ENCODE measurements at regions not wholly inside any gene's neighbourhood (a gene's known extent, or its start where the extent isn't known, plus 50 kb on each side); places are given as distances from the start of the nearest gene placed in this dataset.
"Not testable (repeated sequence)": the region's sequence is repeated elsewhere in the genome, so short reads cannot be mapped to it uniquely, and the experiment has no call there.

DNA sequence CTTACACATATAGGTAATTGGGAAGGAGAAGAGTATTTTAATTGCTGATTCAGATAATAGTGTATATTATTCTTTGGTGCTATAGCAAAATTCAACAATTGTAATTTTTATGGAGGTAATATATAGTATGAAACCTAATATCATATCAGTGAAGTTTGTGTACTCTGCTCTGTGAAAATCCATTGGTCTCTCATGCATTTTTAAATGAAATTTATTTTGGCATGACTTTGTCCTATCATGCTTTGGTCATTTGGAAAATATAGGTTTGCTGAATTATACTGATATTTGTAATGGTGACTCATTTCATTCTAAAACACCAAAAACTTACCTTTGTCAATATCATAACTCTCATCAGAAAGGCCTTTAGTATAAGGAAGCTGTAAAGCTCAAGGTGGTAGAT, 962.0 kb upstream of the NOVA1 start:
- FAIRE-seq (no peak), DNase-seq (ENCODE audit: insufficient read length, low spot score) (no peak)
- TF ChIP-seq POLR2A (IDR thresholded peaks at IDR 0.05; ENCODE audit: low read depth, low read length) = no peak

DNA sequence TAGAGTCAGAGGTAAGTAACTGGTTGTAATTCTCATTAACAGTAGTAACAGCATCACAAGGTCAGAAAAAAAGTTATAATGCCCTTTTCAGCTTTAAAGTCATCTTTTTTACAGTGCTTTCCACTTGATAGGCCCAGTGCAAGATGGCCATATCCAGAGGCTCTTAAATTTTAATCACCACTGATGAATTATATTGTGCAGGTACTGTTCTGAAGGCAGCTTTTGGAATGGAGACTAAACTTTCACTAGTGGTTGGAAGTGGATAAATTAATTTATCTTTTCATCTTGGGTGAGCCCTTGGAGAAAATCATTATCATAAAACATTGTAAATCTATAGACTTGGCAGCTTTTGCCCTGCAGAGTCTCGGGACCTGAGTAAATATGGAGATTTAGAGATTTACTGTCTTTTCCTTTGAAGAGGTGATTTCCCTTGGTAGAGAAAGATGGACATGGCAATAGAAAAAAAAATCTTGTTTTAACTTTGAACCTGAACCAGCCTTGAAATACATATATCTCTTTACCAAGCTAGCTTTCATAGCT, 969.1 kb upstream of the NOVA1 start:
- TF ChIP-seq POLR2A (IDR thresholded peaks at IDR 0.05; ENCODE audit: low read depth, low read length) = no peak
- FAIRE-seq = no peak
- no peak for DNase-seq (ENCODE audit: insufficient read length, low spot score)

DNA sequence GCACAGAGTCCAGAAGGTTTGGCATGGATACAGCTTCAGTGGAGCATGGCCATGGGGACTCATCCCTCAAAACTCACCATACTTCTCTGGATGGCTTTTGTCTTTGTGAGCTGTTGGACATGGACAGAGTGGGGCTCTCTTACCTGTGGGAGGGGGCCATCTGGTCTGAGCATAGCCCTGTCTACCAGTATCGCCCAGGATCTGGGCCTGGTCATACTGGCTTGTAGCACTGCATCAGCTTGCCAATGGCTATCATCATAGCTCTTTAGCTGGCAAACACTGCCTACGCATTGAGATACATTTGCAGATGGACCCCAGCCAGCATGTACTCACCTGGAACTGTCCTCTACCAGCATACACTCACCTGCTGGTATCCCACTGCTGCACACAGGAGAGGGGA, 975.2 kb upstream of the NOVA1 start:
- no peak for DNase-seq (ENCODE audit: insufficient read length, low spot score)
- FAIRE-seq = no peak
- TF ChIP-seq POLR2A (IDR thresholded peaks at IDR 0.05; ENCODE audit: low read depth, low read length) = no peak

DNA sequence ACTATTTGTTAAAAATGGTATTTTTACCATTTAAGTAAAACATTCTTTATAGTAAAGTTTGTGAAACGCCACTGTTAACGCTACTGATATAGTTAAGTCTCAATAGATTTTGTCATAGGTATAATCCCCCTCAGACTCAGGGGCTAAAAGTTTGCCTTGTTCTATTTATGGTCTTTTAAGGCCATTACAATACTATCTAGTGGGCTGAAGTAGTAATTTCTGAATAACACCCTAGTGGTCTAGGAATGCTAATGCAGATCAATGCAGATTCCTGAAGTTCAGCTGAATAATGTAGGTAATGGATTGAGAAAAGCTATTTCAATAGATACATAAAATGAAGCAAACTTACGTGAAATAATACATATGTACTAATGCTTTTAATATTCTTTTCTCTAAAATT, 989.3 kb upstream of the NOVA1 start:
- FAIRE-seq (no peak), DNase-seq (ENCODE audit: insufficient read length, low spot score) (no peak)

DNA sequence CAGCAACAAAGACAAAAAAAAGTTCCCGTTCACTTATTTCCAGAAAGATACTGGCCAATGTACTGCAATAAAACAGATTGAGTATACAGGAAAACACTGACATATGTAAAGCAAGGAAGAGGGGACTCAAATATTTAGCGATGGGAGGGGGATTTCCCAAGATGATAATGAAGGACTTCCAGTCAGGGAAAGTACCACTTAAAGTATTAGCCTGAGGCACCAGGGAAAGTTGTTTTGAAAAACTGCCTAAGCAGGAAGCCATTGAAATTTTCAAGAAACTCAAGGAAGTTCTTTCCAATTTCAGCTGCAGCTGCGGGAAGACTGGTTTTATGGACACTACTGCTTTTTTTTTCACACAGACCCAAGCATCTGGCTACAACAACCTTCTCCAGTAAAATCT, 1007.4 kb upstream of the NOVA1 start:
- TF ChIP-seq POLR2A (IDR thresholded peaks at IDR 0.05; ENCODE audit: low read depth, low read length) = no peak
- no peak for FAIRE-seq
- no peak for DNase-seq (ENCODE audit: insufficient read length, low spot score)

More for the DNA sequence above, 989.3 kb upstream of the NOVA1 start:
- TF ChIP-seq POLR2A (IDR thresholded peaks at IDR 0.05; ENCODE audit: low read depth, low read length) = no peak

DNA sequence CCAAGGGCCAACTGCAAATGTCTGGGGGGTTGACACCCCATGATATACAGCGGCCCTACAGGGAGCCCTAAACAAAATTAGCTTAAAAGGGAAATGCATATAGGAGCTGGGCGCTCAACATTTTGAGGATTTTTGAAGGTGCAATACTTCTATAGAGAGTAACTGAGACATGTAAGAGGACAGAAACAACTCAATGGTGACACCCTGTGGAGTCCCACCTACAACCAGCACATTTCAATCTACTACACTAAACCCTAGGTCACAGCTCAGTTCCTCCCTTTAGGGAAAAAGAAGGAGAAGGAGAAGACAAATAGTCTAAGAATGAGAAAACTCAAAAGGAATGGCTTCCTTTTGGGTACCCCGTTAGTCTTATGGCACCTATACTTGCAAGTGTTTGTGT, 1010.5 kb upstream of the NOVA1 start:
- no peak for FAIRE-seq
- no peak for TF ChIP-seq POLR2A (IDR thresholded peaks at IDR 0.05; ENCODE audit: low read depth, low read length)

DNA sequence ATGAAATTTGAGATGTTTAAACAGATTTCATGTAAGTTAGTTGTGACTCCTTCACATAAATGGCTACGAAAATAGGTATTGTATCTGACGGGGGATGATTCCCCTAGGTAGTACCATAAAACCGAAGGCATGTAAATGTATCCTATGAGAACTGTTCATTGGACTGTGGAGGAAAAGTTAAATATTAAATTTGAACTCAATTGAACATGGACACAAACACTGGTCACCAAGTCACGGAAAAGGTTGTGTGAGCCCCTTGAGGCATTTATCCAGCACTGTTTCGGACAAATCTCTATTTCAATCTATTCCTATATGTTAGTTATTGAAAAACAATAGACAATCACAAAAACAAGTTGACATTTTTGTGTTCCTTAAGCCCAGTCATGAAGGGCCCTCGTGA, 1014.3 kb upstream of the NOVA1 start:
- FAIRE-seq (no peak), DNase-seq (ENCODE audit: insufficient read length, low spot score) (no peak)
- no peak for TF ChIP-seq POLR2A (IDR thresholded peaks at IDR 0.05; ENCODE audit: low read depth, low read length)

More for the DNA sequence above, 1010.5 kb upstream of the NOVA1 start:
- DNase-seq (ENCODE audit: insufficient read length, low spot score) = no peak

DNA sequence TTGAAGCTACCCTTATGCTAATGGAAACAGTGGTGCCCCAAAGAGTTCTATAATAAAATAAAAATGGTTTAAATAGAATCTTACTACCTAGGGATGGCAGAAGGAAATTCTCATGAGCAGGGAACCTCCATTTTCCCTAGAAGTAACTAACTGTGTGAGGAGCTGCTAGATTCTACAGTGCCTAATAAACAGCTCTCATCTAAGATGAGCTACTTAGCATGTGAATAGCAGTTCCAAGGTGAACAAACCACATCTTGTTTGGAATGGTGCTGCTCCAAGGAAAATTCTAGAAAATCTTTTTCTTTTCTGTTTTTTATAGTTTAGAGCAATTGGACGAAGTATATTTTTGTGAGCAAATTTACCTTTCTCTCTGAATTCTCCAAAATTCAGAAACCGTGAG, 1015.3 kb upstream of the NOVA1 start:
- no peak for TF ChIP-seq POLR2A (IDR thresholded peaks at IDR 0.05; ENCODE audit: low read depth, low read length)
- FAIRE-seq = no peak
- no peak for DNase-seq (ENCODE audit: insufficient read length, low spot score)

DNA sequence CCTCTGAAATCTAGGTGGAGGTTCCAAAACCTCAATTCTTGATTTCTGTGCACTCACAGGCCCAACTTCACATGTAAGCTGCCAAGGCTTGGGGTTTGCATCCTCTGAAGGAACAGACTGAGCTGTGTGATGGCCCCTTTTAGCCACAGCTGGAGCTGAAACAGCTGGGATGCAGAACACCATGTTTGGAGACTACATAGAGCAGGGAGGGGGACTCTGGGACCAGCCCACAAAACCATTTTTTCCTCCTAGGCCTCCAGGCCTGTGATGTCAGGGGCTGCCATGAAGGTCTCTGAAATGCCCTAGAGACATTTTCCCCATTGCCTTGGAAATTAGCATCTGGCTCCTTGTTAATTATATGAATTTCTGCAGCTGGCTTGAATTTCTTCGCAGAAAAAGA, 1025.9 kb upstream of the NOVA1 start:
- no peak for TF ChIP-seq POLR2A (IDR thresholded peaks at IDR 0.05; ENCODE audit: low read depth, low read length)
- DNase-seq (ENCODE audit: insufficient read length, low spot score) = no peak
- FAIRE-seq = no peak

DNA sequence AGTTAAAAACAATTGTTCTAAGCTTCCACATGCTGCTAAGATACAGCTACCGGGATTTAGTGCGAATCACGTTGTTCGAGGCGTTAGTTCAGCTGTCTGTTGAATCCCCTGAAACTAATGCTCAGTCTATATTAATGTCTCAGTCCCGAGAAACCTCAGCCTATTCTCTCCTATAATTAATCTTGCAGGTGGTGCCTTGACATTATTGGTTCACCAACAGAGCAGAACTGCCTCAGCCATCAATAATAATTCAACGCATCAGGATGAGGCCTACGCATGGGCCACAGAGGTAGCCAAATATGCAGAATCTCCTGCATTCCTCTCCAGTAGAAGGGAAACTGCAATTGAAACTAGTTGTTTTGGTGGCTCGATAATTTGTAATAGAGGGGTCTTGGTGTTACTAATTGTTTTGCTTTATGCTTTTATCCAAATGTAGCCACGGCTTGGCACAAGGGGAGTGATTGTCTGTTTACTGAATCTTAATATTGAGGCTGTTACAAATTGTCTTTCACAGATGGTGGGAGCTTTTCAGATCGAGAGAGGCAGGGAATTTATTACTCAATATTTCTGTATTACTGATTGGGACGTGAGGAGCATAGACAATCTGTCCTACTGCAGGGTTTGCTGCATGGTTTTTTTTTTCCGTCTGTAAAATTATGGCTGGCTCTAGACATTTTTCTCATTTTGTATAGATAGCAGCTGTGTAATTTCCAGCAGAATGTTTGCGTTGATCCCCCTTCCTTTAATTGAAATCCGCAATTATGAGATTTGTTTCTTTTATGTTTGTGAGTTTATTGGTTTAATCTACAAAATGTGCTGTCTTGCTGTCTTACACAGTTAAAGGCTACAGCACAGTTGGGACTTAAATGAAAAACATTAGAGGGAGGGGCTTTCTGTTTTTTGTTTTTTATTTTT, 1036.5 kb upstream of the NOVA1 start:
- FAIRE-seq = no peak
- DNase-seq (ENCODE audit: insufficient read length, low spot score) = no peak

DNA sequence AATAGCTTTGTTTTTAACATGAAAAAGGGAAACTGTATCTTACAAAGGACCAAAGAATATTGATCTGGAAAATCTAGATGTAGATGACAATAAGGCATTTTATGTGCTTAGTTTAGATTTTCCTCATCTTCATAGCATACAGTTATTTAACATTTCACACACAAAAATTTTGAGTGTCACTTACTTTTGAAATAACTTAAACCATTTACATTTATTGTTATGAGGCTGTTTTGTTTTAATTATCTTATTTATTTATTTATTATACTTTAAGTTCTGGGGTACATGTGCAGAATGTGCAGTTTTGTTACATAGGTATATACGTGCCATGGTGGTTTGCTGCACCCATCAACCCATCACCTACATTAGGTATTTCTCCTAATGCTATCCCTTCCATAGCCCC, 1042.9 kb upstream of the NOVA1 start:
- not testable (repeated sequence) for FAIRE-seq; DNase-seq (ENCODE audit: insufficient read length, low spot score)

More for the DNA sequence above, 1036.5 kb upstream of the NOVA1 start:
- TF ChIP-seq POLR2A (IDR thresholded peaks at IDR 0.05; ENCODE audit: low read depth, low read length) = no peak

DNA sequence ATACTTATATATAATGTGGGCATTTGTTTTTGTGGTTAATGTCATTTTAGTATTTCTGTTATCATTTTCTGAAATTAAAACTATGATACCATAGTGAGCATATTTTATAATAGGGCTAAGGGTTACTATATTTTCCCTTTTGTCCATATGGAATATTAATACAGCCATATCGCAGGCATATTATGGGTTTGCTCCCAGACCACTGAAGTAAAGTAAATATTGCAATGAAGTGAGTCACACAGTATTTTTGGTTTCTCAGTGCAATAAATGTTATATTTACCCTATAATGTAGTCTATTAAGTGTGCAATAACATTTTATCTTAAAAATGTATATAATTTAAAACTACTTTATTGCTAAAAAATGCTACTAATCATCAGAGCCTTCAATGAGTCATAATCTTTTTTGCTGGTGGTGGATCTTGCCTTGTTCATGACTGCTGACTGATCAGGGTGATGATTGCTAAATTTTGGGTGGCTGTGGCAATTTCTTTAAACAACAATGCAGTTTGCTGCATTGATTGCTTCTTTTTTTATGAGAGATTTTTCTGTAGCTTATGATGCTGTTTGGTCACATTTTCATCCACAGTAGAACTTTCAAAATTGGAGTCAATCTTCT, 1044.5 kb upstream of the NOVA1 start:
- no peak for FAIRE-seq
- TF ChIP-seq POLR2A (IDR thresholded peaks at IDR 0.05; ENCODE audit: low read depth, low read length) = no peak

DNA sequence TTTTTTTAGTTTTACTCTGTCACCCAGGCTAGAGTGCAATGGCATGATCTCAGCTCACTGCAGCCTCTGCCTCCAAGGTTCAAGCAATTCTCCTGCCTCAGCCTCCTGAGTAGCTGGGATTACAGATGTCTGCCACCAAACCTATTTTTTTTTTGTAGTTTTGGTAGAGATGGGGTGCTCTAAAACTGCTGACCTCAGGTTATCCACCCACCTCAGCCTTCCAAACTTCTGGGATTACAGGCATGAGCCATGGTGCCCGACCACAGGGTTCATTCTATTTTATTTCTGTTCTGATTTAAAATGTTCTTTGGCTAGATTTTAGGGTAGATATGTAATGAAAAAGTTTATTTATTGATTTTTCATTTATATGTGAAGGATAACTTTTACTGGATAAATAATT, 1062.8 kb upstream of the NOVA1 start:
- no peak for FAIRE-seq
- no peak for DNase-seq (ENCODE audit: insufficient read length, low spot score)
- no peak for TF ChIP-seq POLR2A (IDR thresholded peaks at IDR 0.05; ENCODE audit: low read depth, low read length)

More for the DNA sequence above, 1044.5 kb upstream of the NOVA1 start:
- DNase-seq (ENCODE audit: insufficient read length, low spot score) = no peak

DNA sequence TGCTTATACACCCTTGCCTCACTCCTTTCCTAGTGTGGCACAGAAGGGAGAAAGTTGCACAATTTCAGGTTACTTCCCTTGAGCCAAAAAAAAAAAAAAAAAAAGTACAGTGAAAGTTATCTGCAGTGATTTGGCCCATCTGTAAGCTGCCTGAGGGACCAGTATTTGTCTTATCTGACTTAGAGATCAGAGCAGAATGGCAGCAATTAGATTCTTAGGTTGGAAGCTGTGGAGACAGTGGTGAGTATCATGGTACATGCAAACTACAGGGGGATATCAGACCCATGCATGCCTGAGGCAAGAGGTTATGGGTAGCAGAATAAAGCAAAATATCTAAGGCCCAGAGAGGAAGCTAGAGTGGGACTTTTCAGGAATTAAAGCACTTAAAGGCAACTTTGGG, 1070.7 kb upstream of the NOVA1 start:
- TF ChIP-seq POLR2A (IDR thresholded peaks at IDR 0.05; ENCODE audit: low read depth, low read length) = no peak
- FAIRE-seq (no peak), DNase-seq (ENCODE audit: insufficient read length, low spot score) (no peak)

DNA sequence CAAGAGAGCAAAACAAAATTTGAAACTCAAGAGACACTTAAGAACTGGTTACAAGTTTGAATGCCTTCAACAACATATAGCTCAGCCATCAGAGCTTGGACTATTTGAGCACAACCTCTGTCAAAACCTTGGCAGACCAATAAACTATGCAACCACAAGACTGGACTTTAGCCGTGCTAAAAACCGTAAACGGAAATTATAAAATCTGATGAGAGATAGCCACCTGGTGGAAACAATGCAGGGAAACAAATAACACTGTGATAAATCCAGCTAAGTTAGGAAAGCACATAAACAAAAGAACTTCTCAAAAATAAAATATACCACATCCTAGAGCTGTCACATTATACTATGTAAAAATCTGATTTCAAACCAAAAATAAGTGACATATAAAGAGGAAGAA, 1074.2 kb upstream of the NOVA1 start:
- DNase-seq (ENCODE audit: insufficient read length, low spot score) = no peak
- no peak for TF ChIP-seq POLR2A (IDR thresholded peaks at IDR 0.05; ENCODE audit: low read depth, low read length)
- no peak for FAIRE-seq

DNA sequence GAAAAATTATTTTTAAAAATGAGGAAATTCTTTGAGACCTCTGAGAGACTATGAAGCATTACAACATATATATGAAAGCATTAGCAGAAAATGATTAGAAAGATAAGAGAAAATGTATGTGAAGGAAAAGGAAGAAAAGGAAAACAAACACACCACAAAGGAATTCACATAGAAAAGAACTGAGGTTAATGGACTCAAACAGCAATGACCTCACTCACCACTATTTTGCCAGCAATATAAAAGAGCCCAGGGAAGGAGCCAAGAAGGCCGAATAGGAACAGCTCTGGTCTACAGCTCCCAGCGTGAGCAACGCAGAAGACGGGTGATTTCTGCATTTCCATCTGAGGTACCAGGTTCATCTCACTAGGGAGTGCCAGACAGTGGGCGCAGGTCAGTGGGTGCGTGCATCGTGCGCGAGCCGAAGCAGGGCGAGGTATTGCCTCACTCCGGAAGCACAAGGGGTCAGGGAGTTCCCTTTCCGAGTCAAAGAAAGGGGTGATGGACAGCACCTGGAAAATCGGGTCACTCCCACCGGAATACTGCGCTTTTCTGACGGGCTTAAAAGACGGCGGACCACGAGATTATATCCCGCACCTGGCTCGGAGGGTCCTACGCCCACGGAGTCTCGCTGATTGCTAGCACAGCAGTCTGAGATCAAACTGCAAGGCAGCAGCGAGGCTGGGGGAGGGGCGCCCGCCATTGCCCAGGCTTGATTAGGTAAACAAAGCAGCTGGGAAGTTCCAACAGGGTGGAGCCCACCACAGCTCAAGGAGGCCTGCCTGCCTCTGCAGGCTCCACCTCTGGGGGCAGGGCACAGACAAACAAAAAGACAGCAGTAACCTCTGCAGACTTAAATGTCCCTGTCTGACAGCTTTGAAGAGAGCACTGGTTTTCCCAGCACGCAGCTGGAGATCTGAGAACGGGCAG, 1075.2 kb upstream of the NOVA1 start:
- not testable (repeated sequence) for FAIRE-seq; DNase-seq (ENCODE audit: insufficient read length, low spot score)

All from H54 (cell line).